ENCODE measurements at regions not wholly inside any gene's neighbourhood (a gene's known extent, or its start where the extent isn't known, plus 50 kb on each side); places are given as distances from the start of the nearest gene placed in this dataset.

DNA sequence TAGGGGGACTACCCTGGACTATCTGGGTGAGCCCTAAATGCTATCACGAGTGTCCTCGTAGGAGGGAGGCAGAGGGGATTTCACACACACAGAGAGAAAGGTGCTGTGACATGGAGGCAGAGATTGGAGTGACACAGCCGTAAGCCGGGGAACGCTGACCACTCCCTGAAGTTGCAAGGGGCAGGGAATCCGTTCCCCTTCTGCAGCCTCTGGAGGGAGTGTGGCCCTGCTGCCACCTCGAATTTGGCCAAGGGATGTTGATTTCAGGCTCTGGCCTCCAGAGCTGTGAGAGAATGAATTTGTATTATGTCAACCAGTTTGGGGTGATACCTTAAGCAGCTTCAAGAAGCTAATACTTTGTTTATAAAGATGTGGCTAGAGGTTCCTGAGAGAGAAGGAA lies 137.7 kb downstream of the ACTL8 start:
- no peak for TF ChIP-seq PPARA (CRISPR knock-in tag; IDR thresholded peaks at IDR 0.05; ENCODE audit: borderline replicate concordance)
- TF ChIP-seq RARB (CRISPR knock-in tag; IDR thresholded peaks at IDR 0.05): no peak
- no peak for TF ChIP-seq ZNF8 (CRISPR knock-in tag; IDR thresholded peaks at IDR 0.05)
- TF ChIP-seq, protein P1, sequence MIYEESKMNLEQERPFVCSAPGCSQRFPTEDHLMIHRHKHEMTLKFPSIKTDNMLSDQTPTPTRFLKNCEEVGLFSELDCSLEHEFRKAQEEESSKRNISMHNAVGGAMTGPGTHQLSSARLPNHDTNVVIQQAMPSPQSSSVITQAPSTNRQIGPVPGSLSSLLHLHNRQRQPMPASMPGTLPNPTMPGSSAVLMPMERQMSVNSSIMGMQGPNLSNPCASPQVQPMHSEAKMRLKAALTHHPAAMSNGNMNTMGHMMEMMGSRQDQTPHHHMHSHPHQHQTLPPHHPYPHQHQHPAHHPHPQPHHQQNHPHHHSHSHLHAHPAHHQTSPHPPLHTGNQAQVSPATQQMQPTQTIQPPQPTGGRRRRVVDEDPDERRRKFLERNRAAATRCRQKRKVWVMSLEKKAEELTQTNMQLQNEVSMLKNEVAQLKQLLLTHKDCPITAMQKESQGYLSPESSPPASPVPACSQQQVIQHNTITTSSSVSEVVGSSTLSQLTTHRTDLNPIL (CRISPR knock-in tag; IDR thresholded peaks at IDR 0.05; ENCODE audit: low read depth): no peak
- TF ChIP-seq, protein P2, sequence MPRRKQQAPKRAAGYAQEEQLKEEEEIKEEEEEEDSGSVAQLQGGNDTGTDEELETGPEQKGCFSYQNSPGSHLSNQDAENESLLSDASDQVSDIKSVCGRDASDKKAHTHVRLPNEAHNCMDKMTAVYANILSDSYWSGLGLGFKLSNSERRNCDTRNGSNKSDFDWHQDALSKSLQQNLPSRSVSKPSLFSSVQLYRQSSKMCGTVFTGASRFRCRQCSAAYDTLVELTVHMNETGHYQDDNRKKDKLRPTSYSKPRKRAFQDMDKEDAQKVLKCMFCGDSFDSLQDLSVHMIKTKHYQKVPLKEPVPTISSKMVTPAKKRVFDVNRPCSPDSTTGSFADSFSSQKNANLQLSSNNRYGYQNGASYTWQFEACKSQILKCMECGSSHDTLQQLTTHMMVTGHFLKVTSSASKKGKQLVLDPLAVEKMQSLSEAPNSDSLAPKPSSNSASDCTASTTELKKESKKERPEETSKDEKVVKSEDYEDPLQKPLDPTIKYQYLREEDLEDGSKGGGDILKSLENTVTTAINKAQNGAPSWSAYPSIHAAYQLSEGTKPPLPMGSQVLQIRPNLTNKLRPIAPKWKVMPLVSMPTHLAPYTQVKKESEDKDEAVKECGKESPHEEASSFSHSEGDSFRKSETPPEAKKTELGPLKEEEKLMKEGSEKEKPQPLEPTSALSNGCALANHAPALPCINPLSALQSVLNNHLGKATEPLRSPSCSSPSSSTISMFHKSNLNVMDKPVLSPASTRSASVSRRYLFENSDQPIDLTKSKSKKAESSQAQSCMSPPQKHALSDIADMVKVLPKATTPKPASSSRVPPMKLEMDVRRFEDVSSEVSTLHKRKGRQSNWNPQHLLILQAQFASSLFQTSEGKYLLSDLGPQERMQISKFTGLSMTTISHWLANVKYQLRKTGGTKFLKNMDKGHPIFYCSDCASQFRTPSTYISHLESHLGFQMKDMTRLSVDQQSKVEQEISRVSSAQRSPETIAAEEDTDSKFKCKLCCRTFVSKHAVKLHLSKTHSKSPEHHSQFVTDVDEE (CRISPR knock-in tag; IDR thresholded peaks at IDR 0.05): no peak
- TF ChIP-seq, protein P3, sequence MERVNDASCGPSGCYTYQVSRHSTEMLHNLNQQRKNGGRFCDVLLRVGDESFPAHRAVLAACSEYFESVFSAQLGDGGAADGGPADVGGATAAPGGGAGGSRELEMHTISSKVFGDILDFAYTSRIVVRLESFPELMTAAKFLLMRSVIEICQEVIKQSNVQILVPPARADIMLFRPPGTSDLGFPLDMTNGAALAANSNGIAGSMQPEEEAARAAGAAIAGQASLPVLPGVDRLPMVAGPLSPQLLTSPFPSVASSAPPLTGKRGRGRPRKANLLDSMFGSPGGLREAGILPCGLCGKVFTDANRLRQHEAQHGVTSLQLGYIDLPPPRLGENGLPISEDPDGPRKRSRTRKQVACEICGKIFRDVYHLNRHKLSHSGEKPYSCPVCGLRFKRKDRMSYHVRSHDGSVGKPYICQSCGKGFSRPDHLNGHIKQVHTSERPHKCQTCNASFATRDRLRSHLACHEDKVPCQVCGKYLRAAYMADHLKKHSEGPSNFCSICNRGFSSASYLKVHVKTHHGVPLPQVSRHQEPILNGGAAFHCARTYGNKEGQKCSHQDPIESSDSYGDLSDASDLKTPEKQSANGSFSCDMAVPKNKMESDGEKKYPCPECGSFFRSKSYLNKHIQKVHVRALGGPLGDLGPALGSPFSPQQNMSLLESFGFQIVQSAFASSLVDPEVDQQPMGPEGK (CRISPR knock-in tag; IDR thresholded peaks at IDR 0.05; ENCODE audit: borderline replicate concordance): no peak
- no peak for TF ChIP-seq ISL1 (CRISPR knock-in tag; IDR thresholded peaks at IDR 0.05)
- no peak for TF ChIP-seq CSDC2 (CRISPR knock-in tag; IDR thresholded peaks at IDR 0.05)
- no peak for TF ChIP-seq TCF4 (CRISPR knock-in tag; IDR thresholded peaks at IDR 0.05; ENCODE audit: borderline replicate concordance)
- no peak for TF ChIP-seq ARNTL (CRISPR knock-in tag; IDR thresholded peaks at IDR 0.05; ENCODE audit: borderline replicate concordance, low read depth)
- TF ChIP-seq, protein P4, sequence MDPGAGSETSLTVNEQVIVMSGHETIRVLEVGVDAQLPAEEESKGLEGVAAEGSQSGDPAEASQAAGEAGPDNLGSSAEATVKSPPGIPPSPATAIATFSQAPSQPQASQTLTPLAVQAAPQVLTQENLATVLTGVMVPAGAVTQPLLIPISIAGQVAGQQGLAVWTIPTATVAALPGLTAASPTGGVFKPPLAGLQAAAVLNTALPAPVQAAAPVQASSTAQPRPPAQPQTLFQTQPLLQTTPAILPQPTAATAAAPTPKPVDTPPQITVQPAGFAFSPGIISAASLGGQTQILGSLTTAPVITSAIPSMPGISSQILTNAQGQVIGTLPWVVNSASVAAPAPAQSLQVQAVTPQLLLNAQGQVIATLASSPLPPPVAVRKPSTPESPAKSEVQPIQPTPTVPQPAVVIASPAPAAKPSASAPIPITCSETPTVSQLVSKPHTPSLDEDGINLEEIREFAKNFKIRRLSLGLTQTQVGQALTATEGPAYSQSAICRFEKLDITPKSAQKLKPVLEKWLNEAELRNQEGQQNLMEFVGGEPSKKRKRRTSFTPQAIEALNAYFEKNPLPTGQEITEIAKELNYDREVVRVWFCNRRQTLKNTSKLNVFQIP (CRISPR knock-in tag; IDR thresholded peaks at IDR 0.05; ENCODE audit: borderline replicate concordance, low read depth): no peak
